A673 (cell line): ENCODE measurements at regions not wholly inside any gene's neighbourhood (a gene's known extent, or its start where the extent isn't known, plus 50 kb on each side); places are given as distances from the start of the nearest gene placed in this dataset.

Experiments
- CTCF ChIP-seq: fragments of 300-800, 200-600 bp; sonication (generic); conservative IDR thresholded peaks from 2 replicates; pipeline ENCODE4 v1.5.1; 2017; ENCODE audit warnings: low read depth, mild to moderate bottlenecking, antibody characterized with exemption, low read length, moderate library complexity, mixed read lengths
- EZH2 ChIP-seq: fragments of 200-600 bp; sonication (generic); IDR thresholded peaks from 2 replicates; pipeline ENCODE4 v1.6.1; 2017; ENCODE audit warnings: borderline replicate concordance, low read depth, mild to moderate bottlenecking, mixed read lengths, antibody characterized with exemption, low read length; ENCODE audit not compliant: poor library complexity, severe bottlenecking

- no peak for TF ChIP-seq CTCF
- no peak for TF ChIP-seq EZH2
Measured at GRCh38 chr11:92739491-92739890, 230.0 kb upstream of the MTNR1B start.
